ENCODE measurements at regions not wholly inside any gene's neighbourhood (a gene's known extent, or its start where the extent isn't known, plus 50 kb on each side); places are given as distances from the start of the nearest gene placed in this dataset.
"Not testable (repeated sequence)": the region's sequence is repeated elsewhere in the genome, so short reads cannot be mapped to it uniquely, and the experiment has no call there.

- TF ChIP-seq CTCF, POLR2AphosphoS5, POLR2A, EP300 (IDR thresholded peaks at IDR 0.05): not testable (repeated sequence)
Observed at GRCh38 chr3:29031175-29031574, 249.7 kb upstream of the RBMS3 start.

Measured in upper lobe of left lung (tissue), 4 donors.